ENCODE measurements at regions not wholly inside any gene's neighbourhood (a gene's known extent, or its start where the extent isn't known, plus 50 kb on each side); places are given as distances from the start of the nearest gene placed in this dataset.

- H3K27me3 ChIP-seq: no peaks in the 10 kb centered on the region
- TF ChIP-seq CTCF (IDR thresholded peaks at IDR 0.05): no peak
- ATAC-seq (no peak), DNase-seq (no peak)
- intact Hi-C loops (cut with DNase I): no loop called here
- no peaks in the 10 kb centered on the region for H3K9me3 ChIP-seq
- no peak overlapping the region for H3K4me3 ChIP-seq
- H3K4me1 ChIP-seq: no peaks in the 10 kb centered on the region
- H3K27ac ChIP-seq: no peak overlapping the region
- no peaks in the 10 kb centered on the region for H3K36me3 ChIP-seq
These were observed 1546.9 kb upstream of the TMEM132C start for GRCh38 chr12:126719912-126720705.

- H3K4me3 ChIP-seq: no peak overlapping the region
- no peak for DNase-seq
- no peaks in the 10 kb centered on the region for H3K9me3 ChIP-seq
- no peaks in the 10 kb centered on the region for H3K36me3 ChIP-seq
- no peak overlapping the region for H3K27ac ChIP-seq
- H3K27me3 ChIP-seq: peaks cover 32% of the 10 kb centered on the region
- intact Hi-C loops (cut with DNase I): no loop called here
- no peaks in the 10 kb centered on the region for H3K4me1 ChIP-seq
- no peak for TF ChIP-seq CTCF (IDR thresholded peaks at IDR 0.05)
- peak; percentile 20 for ATAC-seq
These were observed 1540.3 kb upstream of the TMEM132C start for GRCh38 chr12:126726481-126727217.

- ATAC-seq (peak; percentile 13), DNase-seq (no peak)
- H3K9me3 ChIP-seq: no peaks in the 10 kb centered on the region
- H3K27me3 ChIP-seq: peaks cover 32% of the 10 kb centered on the region
- no peaks in the 10 kb centered on the region for H3K36me3 ChIP-seq
- intact Hi-C loops (cut with DNase I): no loop called here
- H3K4me3 ChIP-seq: no peak overlapping the region
- no peaks in the 10 kb centered on the region for H3K4me1 ChIP-seq
- TF ChIP-seq CTCF (IDR thresholded peaks at IDR 0.05): no peak
- H3K27ac ChIP-seq: no peak overlapping the region
These were observed 1539.5 kb upstream of the TMEM132C start for GRCh38 chr12:126727218-126728075.

GRCh38 chr12:126734296-126734695 lies 1532.7 kb upstream of the TMEM132C start:
- Histone ChIP-seq H3K27ac (no peak overlapping the region), H3K4me1 (no peaks in the 10 kb centered on the region), H3K36me3 (no peaks in the 10 kb centered on the region), H3K9me3 (no peaks in the 10 kb centered on the region), H3K4me3 (no peak overlapping the region), H3K27me3 (peaks cover 5% of the 10 kb centered on the region)
- ATAC-seq (no peak), DNase-seq (no peak)
- no peak for TF ChIP-seq CTCF (IDR thresholded peaks at IDR 0.05)
- intact Hi-C loops (cut with DNase I): no loop called here

- H3K4me3 ChIP-seq: no peak overlapping the region
- no peaks in the 10 kb centered on the region for H3K9me3 ChIP-seq
- no peak for TF ChIP-seq CTCF (IDR thresholded peaks at IDR 0.05)
- DNase-seq (no peak), ATAC-seq (no peak)
- no peak overlapping the region for H3K27ac ChIP-seq
- no peaks in the 10 kb centered on the region for H3K36me3 ChIP-seq
- peaks cover 5% of the 10 kb centered on the region for H3K27me3 ChIP-seq
- intact Hi-C loops (cut with DNase I): no loop called here
- H3K4me1 ChIP-seq: no peaks in the 10 kb centered on the region
These were observed 1532.3 kb upstream of the TMEM132C start for GRCh38 chr12:126734710-126735109.

Measured in upper lobe of right lung (tissue), 1 donor.